ENCODE measurements at regions not wholly inside any gene's neighbourhood (a gene's known extent, or its start where the extent isn't known, plus 50 kb on each side); places are given as distances from the start of the nearest gene placed in this dataset.

DNA sequence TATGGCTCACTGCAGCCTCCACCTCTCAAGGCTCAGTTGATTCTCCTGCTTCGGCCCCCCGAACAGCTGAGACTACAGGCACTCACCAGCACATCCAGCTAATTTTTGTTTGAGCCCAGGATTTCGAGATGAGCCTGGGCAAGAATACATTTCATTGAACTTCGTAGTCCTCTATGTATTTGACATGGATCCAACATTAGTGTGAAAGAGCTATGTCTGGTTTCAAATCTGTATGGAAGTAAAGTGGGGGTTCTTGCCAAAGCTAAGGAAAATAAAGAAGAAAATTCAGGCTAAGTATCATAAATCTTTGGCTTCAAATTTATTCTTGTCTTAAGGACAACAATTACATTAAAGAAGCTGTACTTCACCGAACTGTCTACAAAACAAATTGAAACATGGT, 1291.7 kb upstream of the CRIM1 start:
- no peak for DNase-seq
- Histone ChIP-seq H3K4me3 (ENCODE audit: control insufficient read depth in 1 of 7, extremely low read depth in 1 of 7, insufficient read depth in 4 of 7, low read depth in 2 of 7, low read length in 6 of 7) (no peak overlapping the region), H3K4me1 (ENCODE audit: control extremely low read depth in 1 of 4, control insufficient read depth in 4 of 4, insufficient read depth in 4 of 4, low read length in 3 of 4) (no peaks in the 10 kb centered on the region), H3K36me3 (ENCODE audit: control insufficient read depth in 4 of 4, insufficient read depth in 4 of 4, low read length in 3 of 4) (no peaks in the 10 kb centered on the region), H3K9me3 (ENCODE audit: control extremely low read depth in 1 of 5, control insufficient read depth in 4 of 5, insufficient read depth in 2 of 5, low read depth in 1 of 5, low read length in 4 of 5) (peaks cover 0 to 5% (median 0%) of the 10 kb centered on the region in 5 experiments), H3K27me3 (replicated peaks in 2 of 5; ENCODE audit: control insufficient read depth in 4 of 5, insufficient read depth in 5 of 5, low read length in 4 of 5) (no peaks in the 10 kb centered on the region), H3K27ac (ENCODE audit: insufficient read depth in 1 of 2, low read depth in 1 of 2, low read length in 2 of 2, poor library complexity in 1 of 2, severe bottlenecking in 2 of 2) (no peak overlapping the region)
- ChIA-PET POLR2A (no interaction called here), CTCF (no interaction called here)
- WGBS (ENCODE audit: insufficient coverage): 92% methylated on average over 4 of the region's 5 CpGs

- ChIA-PET POLR2A (no interaction called here), CTCF (no interaction called here)
- Histone ChIP-seq H3K4me3 (ENCODE audit: control insufficient read depth in 1 of 7, extremely low read depth in 1 of 7, insufficient read depth in 4 of 7, low read depth in 2 of 7, low read length in 6 of 7) (no peak overlapping the region), H3K27ac (ENCODE audit: insufficient read depth in 1 of 2, low read depth in 1 of 2, low read length in 2 of 2, poor library complexity in 1 of 2, severe bottlenecking in 2 of 2) (no peak overlapping the region), H3K27me3 (replicated peaks in 2 of 5; ENCODE audit: control insufficient read depth in 4 of 5, insufficient read depth in 5 of 5, low read length in 4 of 5) (no peaks in the 10 kb centered on the region), H3K9me3 (ENCODE audit: control extremely low read depth in 1 of 5, control insufficient read depth in 4 of 5, insufficient read depth in 2 of 5, low read depth in 1 of 5, low read length in 4 of 5) (peaks cover 0 to 3% (median 0%) of the 10 kb centered on the region in 5 experiments), H3K4me1 (ENCODE audit: control extremely low read depth in 1 of 4, control insufficient read depth in 4 of 4, insufficient read depth in 4 of 4, low read length in 3 of 4) (no peaks in the 10 kb centered on the region), H3K36me3 (ENCODE audit: control insufficient read depth in 4 of 4, insufficient read depth in 4 of 4, low read length in 3 of 4) (no peaks in the 10 kb centered on the region)
- WGBS (ENCODE audit: insufficient coverage): 78% methylated on average over 1 of the region's 3 CpGs
- DNase-seq: no peak
These were observed 1319.7 kb upstream of the CRIM1 start for GRCh38 chr2:35035883-35036282.

DNA sequence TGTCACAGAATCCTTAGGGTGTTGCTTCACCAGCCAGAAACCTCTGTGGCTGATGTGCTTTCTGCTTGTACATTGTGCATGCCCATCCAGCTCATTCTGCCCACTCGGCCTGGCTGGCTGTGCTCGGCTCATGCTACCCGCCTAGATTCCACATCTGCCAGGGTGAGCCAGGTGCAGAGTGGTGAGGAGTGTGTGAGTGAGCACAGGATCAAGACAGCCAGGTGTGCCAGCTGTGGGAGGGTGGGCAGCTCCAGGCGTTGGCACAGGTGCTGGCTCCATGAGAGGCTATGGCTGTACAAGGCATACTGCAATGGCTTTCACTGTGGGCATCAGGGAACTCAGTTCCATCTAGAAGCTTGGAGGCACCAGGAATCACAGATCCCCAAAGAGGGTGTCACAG, 1321.8 kb upstream of the CRIM1 start:
- no peak overlapping the region for H3K4me3 ChIP-seq (ENCODE audit: control insufficient read depth in 1 of 7, extremely low read depth in 1 of 7, insufficient read depth in 4 of 7, low read depth in 2 of 7, low read length in 6 of 7)
- H3K36me3 ChIP-seq (ENCODE audit: control insufficient read depth in 4 of 4, insufficient read depth in 4 of 4, low read length in 3 of 4): no peaks in the 10 kb centered on the region
- POLR2A ChIA-PET: no interaction called here
- no peaks in the 10 kb centered on the region for H3K4me1 ChIP-seq (ENCODE audit: control extremely low read depth in 1 of 4, control insufficient read depth in 4 of 4, insufficient read depth in 4 of 4, low read length in 3 of 4)
- no peak overlapping the region for H3K27ac ChIP-seq (ENCODE audit: insufficient read depth in 1 of 2, low read depth in 1 of 2, low read length in 2 of 2, poor library complexity in 1 of 2, severe bottlenecking in 2 of 2)
- H3K9me3 ChIP-seq (ENCODE audit: control extremely low read depth in 1 of 5, control insufficient read depth in 4 of 5, insufficient read depth in 2 of 5, low read depth in 1 of 5, low read length in 4 of 5): peaks cover 0 to 3% (median 0%) of the 10 kb centered on the region in 5 experiments
- WGBS (ENCODE audit: insufficient coverage): 97% methylated on average over 4 of the region's 4 CpGs
- no peaks in the 10 kb centered on the region for H3K27me3 ChIP-seq (replicated peaks in 2 of 5; ENCODE audit: control insufficient read depth in 4 of 5, insufficient read depth in 5 of 5, low read length in 4 of 5)
- DNase-seq: no peak
- CTCF ChIA-PET: no interaction called here

DNA sequence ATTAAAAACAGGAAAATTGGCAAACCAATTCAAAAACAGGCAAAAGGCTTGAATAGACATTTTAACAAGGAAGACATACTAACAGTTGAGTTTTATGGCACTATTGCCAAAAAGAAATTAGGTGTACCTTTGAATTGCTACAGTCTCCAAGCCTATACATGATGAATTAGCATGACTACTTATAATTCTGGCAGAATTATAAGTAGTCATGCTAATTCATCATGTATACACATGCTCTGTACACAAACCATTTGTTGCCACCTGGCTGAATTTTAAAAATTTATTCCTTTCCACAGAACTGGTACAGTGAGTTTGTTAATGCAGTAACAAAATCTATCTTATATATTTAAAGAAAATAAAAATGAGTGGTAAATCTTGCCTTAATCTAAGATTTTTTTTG, 1332.0 kb upstream of the CRIM1 start:
- POLR2A ChIA-PET: no interaction called here
- H3K4me1 ChIP-seq (ENCODE audit: control extremely low read depth in 1 of 4, control insufficient read depth in 4 of 4, insufficient read depth in 4 of 4, low read length in 3 of 4): no peaks in the 10 kb centered on the region
- CTCF ChIA-PET: no interaction called here

DNA sequence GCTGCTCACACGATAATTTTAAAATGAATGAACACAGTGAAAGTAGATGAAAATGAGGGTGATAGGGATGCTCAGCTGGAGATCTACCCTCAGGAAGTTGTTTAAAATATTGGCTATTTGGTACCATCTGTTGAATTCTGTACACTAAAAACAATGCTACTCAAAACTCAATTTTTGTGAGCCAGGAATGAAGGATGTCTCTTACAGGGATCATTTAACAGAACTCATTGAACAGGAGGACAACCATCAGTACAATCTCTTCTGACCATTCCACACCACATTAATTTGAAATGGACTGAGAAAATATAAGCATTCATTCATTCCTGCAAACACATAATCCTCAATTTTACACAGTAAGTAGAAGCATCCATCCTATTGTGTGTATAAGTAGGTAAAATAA, 1355.1 kb upstream of the CRIM1 start:
- CTCF ChIA-PET: no interaction called here
- H3K9me3 ChIP-seq (ENCODE audit: control extremely low read depth in 1 of 5, control insufficient read depth in 4 of 5, insufficient read depth in 2 of 5, low read depth in 1 of 5, low read length in 4 of 5): no peaks in the 10 kb centered on the region

More for the DNA sequence above, 1332.0 kb upstream of the CRIM1 start:
- H3K4me3 ChIP-seq (ENCODE audit: control insufficient read depth in 1 of 7, extremely low read depth in 1 of 7, insufficient read depth in 4 of 7, low read depth in 2 of 7, low read length in 6 of 7): no peak overlapping the region
- no peak overlapping the region for H3K27ac ChIP-seq (ENCODE audit: insufficient read depth in 1 of 2, low read depth in 1 of 2, low read length in 2 of 2, poor library complexity in 1 of 2, severe bottlenecking in 2 of 2)
- H3K27me3 ChIP-seq (replicated peaks in 2 of 5; ENCODE audit: control insufficient read depth in 4 of 5, insufficient read depth in 5 of 5, low read length in 4 of 5): no peaks in the 10 kb centered on the region
- DNase-seq: no peak
- H3K36me3 ChIP-seq (ENCODE audit: control insufficient read depth in 4 of 4, insufficient read depth in 4 of 4, low read length in 3 of 4): no peaks in the 10 kb centered on the region
- H3K9me3 ChIP-seq (ENCODE audit: control extremely low read depth in 1 of 5, control insufficient read depth in 4 of 5, insufficient read depth in 2 of 5, low read depth in 1 of 5, low read length in 4 of 5): no peaks in the 10 kb centered on the region

DNA sequence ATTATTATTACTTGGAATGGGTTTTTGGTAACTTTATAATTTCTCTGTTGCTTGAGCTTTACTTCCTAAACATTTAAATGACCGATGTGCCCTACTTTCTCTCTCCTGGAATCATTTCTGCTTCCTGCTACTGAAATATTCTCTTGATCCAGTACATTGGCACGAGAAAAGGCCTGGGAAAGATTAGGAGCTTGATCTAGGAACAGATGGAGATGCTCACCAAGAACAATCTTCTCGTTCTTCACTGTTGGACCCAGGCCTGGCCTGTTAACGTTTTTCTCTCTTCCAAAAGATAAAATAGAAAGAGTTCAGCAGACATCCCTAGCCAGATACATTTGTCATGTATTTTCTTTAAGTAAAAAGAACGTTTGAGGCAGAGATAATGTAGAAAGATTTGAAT, 1356.8 kb upstream of the CRIM1 start:
- no peaks in the 10 kb centered on the region for H3K4me1 ChIP-seq (ENCODE audit: control extremely low read depth in 1 of 4, control insufficient read depth in 4 of 4, insufficient read depth in 4 of 4, low read length in 3 of 4)
- ChIA-PET POLR2A (no interaction called here), CTCF (no interaction called here)
- no peaks in the 10 kb centered on the region for H3K36me3 ChIP-seq (ENCODE audit: control insufficient read depth in 4 of 4, insufficient read depth in 4 of 4, low read length in 3 of 4)
- H3K9me3 ChIP-seq (ENCODE audit: control extremely low read depth in 1 of 5, control insufficient read depth in 4 of 5, insufficient read depth in 2 of 5, low read depth in 1 of 5, low read length in 4 of 5): no peaks in the 10 kb centered on the region
- H3K27ac ChIP-seq (ENCODE audit: insufficient read depth in 1 of 2, low read depth in 1 of 2, low read length in 2 of 2, poor library complexity in 1 of 2, severe bottlenecking in 2 of 2): no peak overlapping the region
- DNase-seq: no peak
- H3K27me3 ChIP-seq (replicated peaks in 2 of 5; ENCODE audit: control insufficient read depth in 4 of 5, insufficient read depth in 5 of 5, low read length in 4 of 5): no peaks in the 10 kb centered on the region
- 85% methylated on average over 2 of the region's 5 CpGs for whole genome bisulfite sequencing (ENCODE audit: insufficient coverage)
- no peak overlapping the region for H3K4me3 ChIP-seq (ENCODE audit: control insufficient read depth in 1 of 7, extremely low read depth in 1 of 7, insufficient read depth in 4 of 7, low read depth in 2 of 7, low read length in 6 of 7)

More for the DNA sequence above, 1355.1 kb upstream of the CRIM1 start:
- POLR2A ChIA-PET: no interaction called here
- no peaks in the 10 kb centered on the region for H3K36me3 ChIP-seq (ENCODE audit: control insufficient read depth in 4 of 4, insufficient read depth in 4 of 4, low read length in 3 of 4)
- WGBS (ENCODE audit: insufficient coverage): 100% methylated on average over 1 of the region's 1 CpG
- no peaks in the 10 kb centered on the region for H3K27me3 ChIP-seq (replicated peaks in 2 of 5; ENCODE audit: control insufficient read depth in 4 of 5, insufficient read depth in 5 of 5, low read length in 4 of 5)
- no peak overlapping the region for H3K4me3 ChIP-seq (ENCODE audit: control insufficient read depth in 1 of 7, extremely low read depth in 1 of 7, insufficient read depth in 4 of 7, low read depth in 2 of 7, low read length in 6 of 7)
- H3K27ac ChIP-seq (ENCODE audit: insufficient read depth in 1 of 2, low read depth in 1 of 2, low read length in 2 of 2, poor library complexity in 1 of 2, severe bottlenecking in 2 of 2): no peak overlapping the region
- no peaks in the 10 kb centered on the region for H3K4me1 ChIP-seq (ENCODE audit: control extremely low read depth in 1 of 4, control insufficient read depth in 4 of 4, insufficient read depth in 4 of 4, low read length in 3 of 4)
- no peak for DNase-seq

DNA sequence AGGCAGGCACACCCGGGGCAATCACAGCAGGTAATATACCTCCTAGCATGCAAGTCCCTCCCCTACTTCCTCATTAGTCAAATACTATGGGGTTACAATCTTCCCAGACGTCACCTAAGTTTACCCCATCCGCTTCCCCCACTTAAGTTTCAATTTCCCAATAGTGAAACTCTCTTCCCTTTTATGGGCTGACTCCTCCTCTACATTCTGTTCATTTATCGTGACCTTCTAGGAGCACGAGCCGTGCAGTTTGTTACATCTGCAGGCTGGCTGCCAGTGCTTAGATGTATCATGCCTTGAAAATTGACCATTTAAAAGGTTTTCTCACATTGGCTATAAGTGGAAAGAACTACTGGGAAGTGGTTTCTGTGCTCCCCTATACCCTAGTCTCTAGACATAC, 1357.8 kb upstream of the CRIM1 start:
- H3K27me3 ChIP-seq (replicated peaks in 2 of 5; ENCODE audit: control insufficient read depth in 4 of 5, insufficient read depth in 5 of 5, low read length in 4 of 5): no peaks in the 10 kb centered on the region
- ChIA-PET POLR2A (no interaction called here), CTCF (no interaction called here)
- H3K4me1 ChIP-seq (ENCODE audit: control extremely low read depth in 1 of 4, control insufficient read depth in 4 of 4, insufficient read depth in 4 of 4, low read length in 3 of 4): no peaks in the 10 kb centered on the region
- H3K4me3 ChIP-seq (ENCODE audit: control insufficient read depth in 1 of 7, extremely low read depth in 1 of 7, insufficient read depth in 4 of 7, low read depth in 2 of 7, low read length in 6 of 7): no peak overlapping the region
- H3K27ac ChIP-seq (ENCODE audit: insufficient read depth in 1 of 2, low read depth in 1 of 2, low read length in 2 of 2, poor library complexity in 1 of 2, severe bottlenecking in 2 of 2): no peak overlapping the region
- no peaks in the 10 kb centered on the region for H3K36me3 ChIP-seq (ENCODE audit: control insufficient read depth in 4 of 4, insufficient read depth in 4 of 4, low read length in 3 of 4)
- H3K9me3 ChIP-seq (ENCODE audit: control extremely low read depth in 1 of 5, control insufficient read depth in 4 of 5, insufficient read depth in 2 of 5, low read depth in 1 of 5, low read length in 4 of 5): no peaks in the 10 kb centered on the region
- no peak for DNase-seq
- 97% methylated on average over 6 of the region's 6 CpGs for WGBS (ENCODE audit: insufficient coverage)

DNA sequence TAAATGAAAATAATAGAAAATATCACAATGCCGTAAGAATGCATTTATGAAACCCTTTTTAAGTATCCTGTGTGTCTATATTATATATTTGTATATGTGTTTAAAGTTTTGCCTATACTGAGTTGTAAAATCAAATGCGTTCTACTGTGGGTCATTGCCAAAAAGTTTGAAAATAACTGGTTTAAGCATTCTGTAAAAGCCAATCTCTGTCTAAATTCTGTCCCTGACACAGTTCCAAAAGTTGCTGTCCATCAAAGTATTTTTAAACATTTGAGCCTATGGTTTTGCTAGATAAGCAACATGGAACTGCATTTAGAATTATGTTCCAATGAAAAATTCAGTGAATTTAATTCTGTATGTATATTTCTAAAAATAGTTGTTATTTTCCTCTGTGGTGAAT, 1360.4 kb upstream of the CRIM1 start:
- H3K4me1 ChIP-seq (ENCODE audit: control extremely low read depth in 1 of 4, control insufficient read depth in 4 of 4, insufficient read depth in 4 of 4, low read length in 3 of 4): no peaks in the 10 kb centered on the region
- H3K27me3 ChIP-seq (replicated peaks in 2 of 5; ENCODE audit: control insufficient read depth in 4 of 5, insufficient read depth in 5 of 5, low read length in 4 of 5): no peaks in the 10 kb centered on the region
- 83% methylated on average over 1 of the region's 2 CpGs for WGBS (ENCODE audit: insufficient coverage)
- peaks cover 0 to 2% (median 0%) of the 10 kb centered on the region in 5 experiments for H3K9me3 ChIP-seq (ENCODE audit: control extremely low read depth in 1 of 5, control insufficient read depth in 4 of 5, insufficient read depth in 2 of 5, low read depth in 1 of 5, low read length in 4 of 5)
- H3K4me3 ChIP-seq (ENCODE audit: control insufficient read depth in 1 of 7, extremely low read depth in 1 of 7, insufficient read depth in 4 of 7, low read depth in 2 of 7, low read length in 6 of 7): no peak overlapping the region
- ChIA-PET CTCF (no interaction called here), POLR2A (no interaction called here)
- H3K27ac ChIP-seq (ENCODE audit: insufficient read depth in 1 of 2, low read depth in 1 of 2, low read length in 2 of 2, poor library complexity in 1 of 2, severe bottlenecking in 2 of 2): no peak overlapping the region
- H3K36me3 ChIP-seq (ENCODE audit: control insufficient read depth in 4 of 4, insufficient read depth in 4 of 4, low read length in 3 of 4): no peaks in the 10 kb centered on the region
- DNase-seq: no peak

Measured in common myeloid progenitor, CD34-positive (primary cell).